Ishikawa (cell line): ENCODE measurements at regions not wholly inside any gene's neighbourhood (a gene's known extent, or its start where the extent isn't known, plus 50 kb on each side); places are given as distances from the start of the nearest gene placed in this dataset.

ENCODE experiments used
- EP300 ChIP-seq: IDR thresholded peaks from 2 replicates; pipeline ENCODE4 v1.6.1; 2012; ENCODE audit warnings: borderline replicate concordance
- TAF1 ChIP-seq: IDR thresholded peaks from 2 replicates; pipeline ENCODE4 v1.6.1; 2012; ENCODE audit warnings: low read depth, mild to moderate bottlenecking
- TF ChIP-seq, protein P1 (sequence below): IDR thresholded peaks from 2 replicates; pipeline ENCODE4 v1.6.1; 2012; ENCODE audit warnings: low read depth, mild to moderate bottlenecking

DNA sequence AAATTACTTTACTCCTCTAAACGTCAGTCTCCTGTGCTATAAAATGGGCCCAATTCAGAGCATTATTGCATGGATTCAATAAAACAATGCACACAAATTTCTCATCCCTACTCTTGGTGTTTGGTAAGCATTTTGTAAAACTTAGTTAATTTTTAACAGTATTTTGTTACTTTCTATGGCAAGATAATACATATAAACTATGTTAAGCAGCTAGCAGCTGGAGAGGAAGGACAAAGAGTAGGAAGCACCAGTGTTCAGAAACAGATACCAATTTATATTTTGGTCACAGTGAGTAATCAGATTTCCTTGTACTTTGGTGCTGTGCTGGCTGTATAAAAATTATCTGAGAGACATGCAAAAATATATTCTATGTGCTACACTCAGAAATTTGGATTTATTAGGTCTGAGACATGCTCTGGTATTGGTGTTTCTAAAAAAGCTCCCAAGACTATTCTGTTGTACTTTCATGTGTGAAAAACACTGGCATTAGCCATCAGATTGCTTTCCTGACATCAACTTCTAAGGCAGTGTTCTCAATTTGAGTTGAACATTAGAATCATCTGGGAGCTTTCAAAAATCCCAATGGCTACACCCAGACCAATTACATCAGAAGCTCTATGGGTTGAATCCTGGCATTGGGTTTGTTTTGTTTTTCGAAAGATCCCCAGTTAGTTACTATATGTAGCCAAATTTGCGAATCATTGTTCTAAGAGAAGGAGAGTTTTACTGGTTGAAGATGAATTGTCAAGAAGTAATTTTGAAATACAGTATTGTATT lies 100.3 kb upstream of the C1orf87 start:
- TF ChIP-seq, protein P1, sequence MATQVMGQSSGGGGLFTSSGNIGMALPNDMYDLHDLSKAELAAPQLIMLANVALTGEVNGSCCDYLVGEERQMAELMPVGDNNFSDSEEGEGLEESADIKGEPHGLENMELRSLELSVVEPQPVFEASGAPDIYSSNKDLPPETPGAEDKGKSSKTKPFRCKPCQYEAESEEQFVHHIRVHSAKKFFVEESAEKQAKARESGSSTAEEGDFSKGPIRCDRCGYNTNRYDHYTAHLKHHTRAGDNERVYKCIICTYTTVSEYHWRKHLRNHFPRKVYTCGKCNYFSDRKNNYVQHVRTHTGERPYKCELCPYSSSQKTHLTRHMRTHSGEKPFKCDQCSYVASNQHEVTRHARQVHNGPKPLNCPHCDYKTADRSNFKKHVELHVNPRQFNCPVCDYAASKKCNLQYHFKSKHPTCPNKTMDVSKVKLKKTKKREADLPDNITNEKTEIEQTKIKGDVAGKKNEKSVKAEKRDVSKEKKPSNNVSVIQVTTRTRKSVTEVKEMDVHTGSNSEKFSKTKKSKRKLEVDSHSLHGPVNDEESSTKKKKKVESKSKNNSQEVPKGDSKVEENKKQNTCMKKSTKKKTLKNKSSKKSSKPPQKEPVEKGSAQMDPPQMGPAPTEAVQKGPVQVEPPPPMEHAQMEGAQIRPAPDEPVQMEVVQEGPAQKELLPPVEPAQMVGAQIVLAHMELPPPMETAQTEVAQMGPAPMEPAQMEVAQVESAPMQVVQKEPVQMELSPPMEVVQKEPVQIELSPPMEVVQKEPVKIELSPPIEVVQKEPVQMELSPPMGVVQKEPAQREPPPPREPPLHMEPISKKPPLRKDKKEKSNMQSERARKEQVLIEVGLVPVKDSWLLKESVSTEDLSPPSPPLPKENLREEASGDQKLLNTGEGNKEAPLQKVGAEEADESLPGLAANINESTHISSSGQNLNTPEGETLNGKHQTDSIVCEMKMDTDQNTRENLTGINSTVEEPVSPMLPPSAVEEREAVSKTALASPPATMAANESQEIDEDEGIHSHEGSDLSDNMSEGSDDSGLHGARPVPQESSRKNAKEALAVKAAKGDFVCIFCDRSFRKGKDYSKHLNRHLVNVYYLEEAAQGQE = no peak
- TF ChIP-seq EP300 (no peak), TAF1 (no peak)
